Daoy (cell line): ENCODE measurements at regions not wholly inside any gene's neighbourhood (a gene's known extent, or its start where the extent isn't known, plus 50 kb on each side); places are given as distances from the start of the nearest gene placed in this dataset.
A peak's percentile ranks its signal among the peaks of the same experiment; 100 is the strongest.

Experiments
- DNase-seq: peaks from one replicate; pipeline ENCODE4 v3.0.0-alpha.2; 2015; ENCODE audit warnings: low read depth

- DNase-seq: no peak
Observed at GRCh38 chr4:177802162-177802561, 359.9 kb upstream of the AGA start.

- no peak for DNase-seq
Observed at GRCh38 chr4:177802661-177803060, 360.4 kb upstream of the AGA start.

GRCh38 chr4:177803151-177803550 is 360.9 kb upstream of the AGA start:
- no peak for DNase-seq

GRCh38 chr4:177809791-177810190 is 367.6 kb upstream of the AGA start:
- no peak for DNase-seq

- DNase-seq: no peak
Observed at GRCh38 chr4:177810220-177810619, 368.0 kb upstream of the AGA start.

GRCh38 chr4:177818392-177818791 is 376.2 kb upstream of the AGA start:
- peak; percentile 24 for DNase-seq

GRCh38 chr4:177826973-177827372 is 384.7 kb upstream of the AGA start:
- DNase-seq: no peak

GRCh38 chr4:177841258-177841657 is 399.0 kb upstream of the AGA start:
- no peak for DNase-seq

- DNase-seq: peak; percentile 8
Observed at GRCh38 chr4:177853229-177853628, 411.0 kb upstream of the AGA start.

GRCh38 chr4:177855507-177856197 is 413.4 kb upstream of the AGA start:
- no peak for DNase-seq

- DNase-seq: no peak
Observed at GRCh38 chr4:177860171-177860570, 417.9 kb upstream of the AGA start.

GRCh38 chr4:177861551-177862094 is 419.4 kb upstream of the AGA start:
- DNase-seq: no peak

- DNase-seq: no peak
Observed at GRCh38 chr4:177862541-177863176, 420.4 kb upstream of the AGA start.

GRCh38 chr4:177879851-177880250 is 437.6 kb upstream of the AGA start:
- peak; percentile 15 for DNase-seq

GRCh38 chr4:177895136-177895535 is 452.9 kb upstream of the AGA start:
- no peak for DNase-seq

GRCh38 chr4:177901786-177902185 is 459.5 kb upstream of the AGA start:
- no peak for DNase-seq

- no peak for DNase-seq
Observed at GRCh38 chr4:177902386-177902785, 460.1 kb upstream of the AGA start.

GRCh38 chr4:177907736-177908424 is 465.6 kb upstream of the AGA start:
- peak; percentile 0 for DNase-seq

- no peak for DNase-seq
Observed at GRCh38 chr4:177921715-177922114, 479.5 kb upstream of the AGA start.

- DNase-seq: no peak
Observed at GRCh38 chr4:177923888-177924287, 481.7 kb upstream of the AGA start.

GRCh38 chr4:177937041-177937440 is 494.8 kb upstream of the AGA start:
- DNase-seq: no peak

GRCh38 chr4:177938226-177938625 is 496.0 kb upstream of the AGA start:
- DNase-seq: no peak

GRCh38 chr4:177945268-177945667 is 503.0 kb upstream of the AGA start:
- DNase-seq: no peak
